Loucy (cell line): ENCODE measurements at regions not wholly inside any gene's neighbourhood (a gene's known extent, or its start where the extent isn't known, plus 50 kb on each side); places are given as distances from the start of the nearest gene placed in this dataset.

Source experiments
- EZH2phosphoT487 ChIP-seq: fragments of 200-600 bp; IDR thresholded peaks from 2 replicates; pipeline ENCODE4 v1.6.1; 2018; ENCODE audit warnings: antibody characterized with exemption, mild to moderate bottlenecking, moderate library complexity, borderline replicate concordance
- TF ChIP-seq, protein P1 (sequence below): fragments of 200-600 bp; sonication (generic); conservative IDR thresholded peaks from 2 replicates; pipeline ENCODE4 v1.5.1; 2014; ENCODE audit warnings: mild to moderate bottlenecking, antibody characterized with exemption, low read length

DNA sequence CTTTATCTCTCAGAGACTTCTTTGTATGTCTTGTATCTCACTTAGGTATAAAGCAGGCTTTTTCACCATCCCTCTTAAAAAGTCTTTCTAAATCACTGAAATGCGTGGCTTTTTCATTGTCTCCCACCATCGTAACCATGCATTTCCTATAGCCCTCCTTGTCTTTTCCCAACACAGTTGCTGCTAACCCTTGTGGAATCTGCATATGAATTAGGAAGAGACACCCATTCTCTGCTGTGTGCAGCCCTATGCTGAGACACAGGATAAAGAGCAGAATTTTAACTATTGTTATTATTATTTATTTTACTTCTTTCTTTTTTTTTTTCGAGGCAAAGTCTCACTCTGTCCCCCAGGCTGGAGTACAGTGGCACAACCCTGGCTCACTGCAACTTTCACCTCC is 804.3 kb upstream of the COBL start:
- TF ChIP-seq, protein P1, sequence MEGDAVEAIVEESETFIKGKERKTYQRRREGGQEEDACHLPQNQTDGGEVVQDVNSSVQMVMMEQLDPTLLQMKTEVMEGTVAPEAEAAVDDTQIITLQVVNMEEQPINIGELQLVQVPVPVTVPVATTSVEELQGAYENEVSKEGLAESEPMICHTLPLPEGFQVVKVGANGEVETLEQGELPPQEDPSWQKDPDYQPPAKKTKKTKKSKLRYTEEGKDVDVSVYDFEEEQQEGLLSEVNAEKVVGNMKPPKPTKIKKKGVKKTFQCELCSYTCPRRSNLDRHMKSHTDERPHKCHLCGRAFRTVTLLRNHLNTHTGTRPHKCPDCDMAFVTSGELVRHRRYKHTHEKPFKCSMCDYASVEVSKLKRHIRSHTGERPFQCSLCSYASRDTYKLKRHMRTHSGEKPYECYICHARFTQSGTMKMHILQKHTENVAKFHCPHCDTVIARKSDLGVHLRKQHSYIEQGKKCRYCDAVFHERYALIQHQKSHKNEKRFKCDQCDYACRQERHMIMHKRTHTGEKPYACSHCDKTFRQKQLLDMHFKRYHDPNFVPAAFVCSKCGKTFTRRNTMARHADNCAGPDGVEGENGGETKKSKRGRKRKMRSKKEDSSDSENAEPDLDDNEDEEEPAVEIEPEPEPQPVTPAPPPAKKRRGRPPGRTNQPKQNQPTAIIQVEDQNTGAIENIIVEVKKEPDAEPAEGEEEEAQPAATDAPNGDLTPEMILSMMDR, result no peak
- TF ChIP-seq EZH2phosphoT487, result no peak
